ENCODE measurements at regions not wholly inside any gene's neighbourhood (a gene's known extent, or its start where the extent isn't known, plus 50 kb on each side); places are given as distances from the start of the nearest gene placed in this dataset.
"Not testable (repeated sequence)": the region's sequence is repeated elsewhere in the genome, so short reads cannot be mapped to it uniquely, and the experiment has no call there.

GRCh38 chr9:39463696-39464095, 108.2 kb downstream of the SPATA31A1 start:
- DNase-seq (ENCODE audit: low spot score) = peak; percentile 1

- DNase-seq (ENCODE audit: low spot score) = not testable (repeated sequence)
Measured at GRCh38 chr9:39464122-39464777, 108.8 kb downstream of the SPATA31A1 start.

GRCh38 chr9:39474499-39474898, 119.0 kb downstream of the SPATA31A1 start:
- not testable (repeated sequence) for DNase-seq (ENCODE audit: low spot score)

- DNase-seq (ENCODE audit: low spot score) = not testable (repeated sequence)
Measured at GRCh38 chr9:39483073-39483472, 127.6 kb downstream of the SPATA31A1 start.

- DNase-seq (ENCODE audit: low spot score) = not testable (repeated sequence)
Measured at GRCh38 chr9:39483880-39484279, 128.4 kb downstream of the SPATA31A1 start.

GRCh38 chr9:39484292-39484691, 128.8 kb downstream of the SPATA31A1 start:
- DNase-seq (ENCODE audit: low spot score) = not testable (repeated sequence)

- DNase-seq (ENCODE audit: low spot score) = not testable (repeated sequence)
Measured at GRCh38 chr9:39487477-39487876, 132.0 kb downstream of the SPATA31A1 start.

GRCh38 chr9:39496248-39496647, 140.8 kb downstream of the SPATA31A1 start:
- not testable (repeated sequence) for DNase-seq (ENCODE audit: low spot score)

- not testable (repeated sequence) for DNase-seq (ENCODE audit: low spot score)
Measured at GRCh38 chr9:39503178-39503577, 147.7 kb downstream of the SPATA31A1 start.

GRCh38 chr9:39527387-39528029, 172.0 kb downstream of the SPATA31A1 start:
- not testable (repeated sequence) for DNase-seq (ENCODE audit: low spot score)

GRCh38 chr9:39532597-39532996, 177.1 kb downstream of the SPATA31A1 start:
- not testable (repeated sequence) for DNase-seq (ENCODE audit: low spot score)

- DNase-seq (ENCODE audit: low spot score) = not testable (repeated sequence)
Measured at GRCh38 chr9:39533001-39533762, 177.7 kb downstream of the SPATA31A1 start.

- not testable (repeated sequence) for DNase-seq (ENCODE audit: low spot score)
Measured at GRCh38 chr9:39533763-39534548, 178.5 kb downstream of the SPATA31A1 start.

- not testable (repeated sequence) for DNase-seq (ENCODE audit: low spot score)
Measured at GRCh38 chr9:39534897-39535296, 179.4 kb downstream of the SPATA31A1 start.

GRCh38 chr9:39542157-39542556, 186.7 kb downstream of the SPATA31A1 start:
- DNase-seq (ENCODE audit: low spot score) = not testable (repeated sequence)

- DNase-seq (ENCODE audit: low spot score) = not testable (repeated sequence)
Measured at GRCh38 chr9:39545079-39545478, 189.6 kb downstream of the SPATA31A1 start.

- DNase-seq (ENCODE audit: low spot score) = not testable (repeated sequence)
Measured at GRCh38 chr9:39550573-39550972, 195.1 kb downstream of the SPATA31A1 start.

- DNase-seq (ENCODE audit: low spot score) = not testable (repeated sequence)
Measured at GRCh38 chr9:39551544-39551943, 196.1 kb downstream of the SPATA31A1 start.

GRCh38 chr9:39552242-39552881, 196.9 kb downstream of the SPATA31A1 start:
- not testable (repeated sequence) for DNase-seq (ENCODE audit: low spot score)

GRCh38 chr9:39554352-39554751, 198.9 kb downstream of the SPATA31A1 start:
- not testable (repeated sequence) for DNase-seq (ENCODE audit: low spot score)

- DNase-seq (ENCODE audit: low spot score) = not testable (repeated sequence)
Measured at GRCh38 chr9:39559384-39559783, 203.9 kb downstream of the SPATA31A1 start.

Measured in germinal center (tissue), 1 donor.